Testis (tissue), 2 donors: ENCODE measurements at regions not wholly inside any gene's neighbourhood (a gene's known extent, or its start where the extent isn't known, plus 50 kb on each side); places are given as distances from the start of the nearest gene placed in this dataset.

Experiments used
- DNase-seq: peaks from one replicate; pipeline ENCODE4 v3.0.0-alpha.2; 2019
- H3K27ac ChIP-seq, 2 donors: fragments of 200-600 bp; sonication (generic); one replicate each; pipeline ENCODE4 v1.5.1; 2019
- H3K27me3 ChIP-seq: fragments of 200-600 bp; sonication (generic); one replicate; pipeline ENCODE4 v1.5.1; 2019
- H3K36me3 ChIP-seq: fragments of 200-600 bp; sonication (generic); one replicate; pipeline ENCODE4 v1.5.1; 2017; ENCODE audit warnings: low read depth; ENCODE audit errors: missing control alignments
- H3K4me1 ChIP-seq: fragments of 200-600 bp; sonication (generic); one replicate; pipeline ENCODE4 v1.5.1; 2019
- H3K4me3 ChIP-seq, 2 donors: fragments of 200-600 bp; sonication (generic); one replicate each; pipeline ENCODE4 v1.5.1; 2017 to 2019
- H3K9me3 ChIP-seq: fragments of 200-600 bp; sonication (generic); one replicate; pipeline ENCODE4 v1.5.1; 2017
- CTCF ChIP-seq, 3 experiments: fragments of 450-650 bp in 2 of 3; fragments of 200-600 bp in 1 of 3; sonication (generic) in 1 of 3; IDR thresholded peaks; one replicate each; pipeline ENCODE4 v1.5.1; 2016 to 2019; ENCODE audit warnings: antibody characterized with exemption in 3 of 3, mild to moderate bottlenecking in 2 of 3, moderate library complexity in 1 of 3
- POLR2A ChIP-seq: fragments of 450-650 bp; IDR thresholded peaks from one replicate; pipeline ENCODE4 v1.6.1; 2017; ENCODE audit warnings: antibody characterized with exemption, mild to moderate bottlenecking, moderate library complexity
- WGBS, 2 donors: methylation state at CpG; one replicate each; pipeline ENCODE4 v1.1.5; 2018; 5-methylcytosine and 5-hydroxymethylcytosine counted together
- intact Hi-C: fragments of 100-400 bp; cut with DNase I; formaldehyde crosslinking; loops from one replicate; pipeline ENCODE4 v1.15.1; 2023; ENCODE audit warnings: low total_unique reads

DNA sequence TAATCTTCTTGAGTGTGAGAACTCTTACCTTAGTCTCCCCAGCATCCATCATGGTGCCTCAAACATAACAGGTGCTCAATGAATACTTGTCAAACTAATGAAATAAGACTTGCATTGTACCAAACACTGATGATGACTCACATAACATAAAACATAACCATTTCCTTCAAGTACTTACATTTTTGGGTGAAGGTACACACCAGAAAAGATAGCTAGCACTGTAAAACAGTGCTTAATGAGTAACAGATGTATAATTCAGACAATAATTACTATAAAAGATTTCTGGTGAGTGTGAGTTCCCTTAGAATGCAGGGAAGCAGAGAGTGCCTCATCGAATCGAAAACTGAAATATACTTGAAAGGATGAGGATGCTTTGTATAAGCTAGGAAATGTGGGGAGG, 70.1 kb upstream of the HCCS start:
- Histone ChIP-seq H3K36me3 (no peaks in the 10 kb centered on the region), H3K27me3 (no peaks in the 10 kb centered on the region), H3K27ac (no peak overlapping the region), H3K4me1 (no peaks in the 10 kb centered on the region), H3K4me3 (no peak overlapping the region), H3K9me3 (no peaks in the 10 kb centered on the region)
- DNase-seq = no peak
- TF ChIP-seq POLR2A (no peak), CTCF (IDR thresholded peaks at IDR 0.05) (no peak)
- WGBS, 2 donors = 70 to 80% methylated on average over 2 of the region's 2 CpGs
- intact Hi-C loops = no loop called here

- H3K4me1 ChIP-seq = no peaks in the 10 kb centered on the region
- H3K27me3 ChIP-seq = no peaks in the 10 kb centered on the region
- TF ChIP-seq POLR2A (no peak), CTCF (IDR thresholded peaks at IDR 0.05) (no peak)
- no peaks in the 10 kb centered on the region for H3K36me3 ChIP-seq
- H3K4me3 ChIP-seq = no peak overlapping the region
- no peaks in the 10 kb centered on the region for H3K9me3 ChIP-seq
- no peak overlapping the region for H3K27ac ChIP-seq
- 90 to 100% methylated on average over 2 of the region's 2 CpGs for WGBS, 2 donors
- intact Hi-C loops = no loop called here
- no peak for DNase-seq
Observed at GRCh38 chrX:11050013-11050412, 61.1 kb upstream of the HCCS start.

GRCh38 chrX:11053351-11053750, 57.8 kb upstream of the HCCS start:
- no peak for TF ChIP-seq CTCF (IDR thresholded peaks at IDR 0.05)
- no peak for TF ChIP-seq POLR2A
- intact Hi-C loops = no loop called here
- Histone ChIP-seq H3K27me3 (no peaks in the 10 kb centered on the region), H3K4me3 (no peak overlapping the region), H3K27ac (no peak overlapping the region), H3K9me3 (no peaks in the 10 kb centered on the region), H3K36me3 (no peaks in the 10 kb centered on the region), H3K4me1 (no peaks in the 10 kb centered on the region)
- no peak for DNase-seq

GRCh38 chrX:11056322-11057176, 54.6 kb upstream of the HCCS start:
- Histone ChIP-seq H3K27ac (no peak overlapping the region), H3K36me3 (no peaks in the 10 kb centered on the region), H3K4me1 (no peaks in the 10 kb centered on the region), H3K4me3 (no peak overlapping the region), H3K9me3 (no peaks in the 10 kb centered on the region), H3K27me3 (no peaks in the 10 kb centered on the region)
- TF ChIP-seq POLR2A (no peak), CTCF (IDR thresholded peaks at IDR 0.05) (no peak)
- no peak for DNase-seq
- WGBS, 2 donors = 93% methylated on average over 2 of the region's 2 CpGs
- intact Hi-C loops = no loop called here

DNA sequence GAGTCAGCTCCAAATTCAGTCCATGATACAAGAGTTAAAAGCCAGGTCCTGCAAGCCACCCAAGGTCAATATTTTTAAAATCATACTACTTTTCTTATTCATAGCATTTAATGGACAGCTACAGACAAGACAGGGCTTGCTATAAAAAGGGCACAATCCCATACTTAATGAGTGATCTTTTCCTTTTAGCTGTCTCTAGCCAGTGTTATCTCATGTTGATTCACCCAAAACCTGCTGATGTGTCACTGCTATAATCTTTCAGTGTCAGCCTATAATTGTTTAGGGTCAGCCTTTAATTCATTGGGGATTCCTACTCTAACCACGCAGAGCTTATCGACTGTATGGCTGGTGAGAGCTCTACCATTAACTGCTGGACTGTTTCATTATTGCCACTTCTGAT, 51.2 kb upstream of the HCCS start:
- TF ChIP-seq POLR2A (no peak), CTCF (IDR thresholded peaks at IDR 0.05) (no peak)
- 87% methylated on average over 2 of the region's 2 CpGs for WGBS, 2 donors

More for the DNA sequence above, 51.2 kb upstream of the HCCS start:
- Histone ChIP-seq H3K4me1 (no peaks in the 10 kb centered on the region), H3K27me3 (no peaks in the 10 kb centered on the region), H3K4me3 (no peak overlapping the region), H3K9me3 (no peaks in the 10 kb centered on the region), H3K36me3 (no peaks in the 10 kb centered on the region), H3K27ac (no peak overlapping the region)
- no peak for DNase-seq
- intact Hi-C loops = no loop called here
